Urinary bladder (tissue), 3 donors: ENCODE measurements at regions not wholly inside any gene's neighbourhood (a gene's known extent, or its start where the extent isn't known, plus 50 kb on each side); places are given as distances from the start of the nearest gene placed in this dataset.
"Not testable (repeated sequence)": the region's sequence is repeated elsewhere in the genome, so short reads cannot be mapped to it uniquely, and the experiment has no call there.

ENCODE experiments used
- DNase-seq: peaks from one replicate; pipeline ENCODE4 v3.0.0-alpha.2; 2015; ENCODE audit errors: extremely low spot score
- H3K27ac ChIP-seq: one replicate; pipeline ENCODE4 v1.5.1; 2013; ENCODE audit warnings: low read depth, mild to moderate bottlenecking, moderate library complexity
- H3K36me3 ChIP-seq: one replicate; pipeline ENCODE4 v1.6.1; 2013; ENCODE audit warnings: mild to moderate bottlenecking, moderate library complexity; ENCODE audit not compliant: insufficient read depth
- H3K4me1 ChIP-seq: one replicate; pipeline ENCODE4 v1.6.1; 2013; ENCODE audit warnings: mild to moderate bottlenecking, moderate library complexity; ENCODE audit not compliant: insufficient read depth
- H3K4me3 ChIP-seq: one replicate; pipeline ENCODE4 v1.5.1; 2013; ENCODE audit warnings: low read depth, low read length
- WGBS: extraction: QIAGEN DNeasy Blood & Tissue Kit; methylation state at CpG from one replicate; pipeline ENCODE4 v1.1.7; 2013; 5-methylcytosine and 5-hydroxymethylcytosine counted together
- donor health status: healthy with polysubstance abuse.
- donor health status: healthy.

DNA sequence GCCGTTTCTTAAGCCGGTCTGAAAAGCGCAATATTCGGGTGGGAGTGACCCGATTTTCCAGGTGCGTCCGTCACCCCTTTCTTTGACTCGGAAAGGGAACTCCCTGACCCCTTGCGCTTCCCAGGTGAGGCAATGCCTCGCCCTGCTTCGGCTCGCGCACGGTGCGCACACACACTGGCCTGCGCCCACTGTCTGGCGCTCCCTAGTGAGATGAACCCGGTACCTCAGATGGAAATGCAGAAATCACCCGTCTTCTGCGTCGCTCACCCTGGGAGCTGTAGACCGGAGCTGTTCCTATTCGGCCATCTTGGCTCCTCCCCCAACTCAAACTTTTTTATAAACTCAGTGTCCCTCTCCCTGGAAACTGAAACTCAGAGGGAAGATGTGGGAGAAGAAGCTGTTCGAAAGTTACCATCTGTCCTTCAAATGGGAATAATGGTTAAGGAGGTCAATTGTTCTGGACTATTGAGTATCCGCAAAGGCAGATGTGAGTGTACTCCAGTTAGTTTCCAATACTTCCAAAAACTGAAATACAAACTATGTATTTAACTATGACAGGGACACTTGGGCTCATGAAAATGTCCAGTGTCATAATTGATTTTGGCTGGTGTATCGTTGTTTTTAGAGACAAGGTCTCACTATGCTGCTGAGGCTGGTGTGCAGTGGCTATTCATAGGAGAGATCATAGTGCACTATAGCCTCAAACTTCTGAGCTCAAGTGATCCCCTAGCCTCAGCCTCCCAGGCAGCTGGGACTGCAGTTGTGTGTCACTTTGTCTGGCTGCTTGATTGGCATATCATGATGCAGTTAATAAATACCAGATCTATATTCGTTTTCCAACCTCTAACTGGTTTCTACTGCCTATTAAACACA lies 67.8 kb upstream of the OSBPL3 start:
- not testable (repeated sequence) for H3K4me1 ChIP-seq, H3K27ac ChIP-seq, H3K36me3 ChIP-seq, DNase-seq, H3K4me3 ChIP-seq
- WGBS: 91% methylated on average over 12 of the region's 27 CpGs

GRCh38 chr7:25037325-25037724 lies 57.3 kb upstream of the OSBPL3 start:
- WGBS: 72% methylated on average over 1 of the region's 1 CpG
- Histone ChIP-seq H3K27ac (no peak overlapping the region), H3K4me1 (no peaks in the 10 kb centered on the region), H3K36me3 (no peaks in the 10 kb centered on the region), H3K4me3 (no peak overlapping the region)
- no peak for DNase-seq

GRCh38 chr7:25035274-25035673 lies 55.3 kb upstream of the OSBPL3 start:
- Histone ChIP-seq H3K4me1 (no peaks in the 10 kb centered on the region), H3K4me3 (no peak overlapping the region), H3K36me3 (no peaks in the 10 kb centered on the region), H3K27ac (no peak overlapping the region)
- 94% methylated on average over 4 of the region's 4 CpGs for WGBS
- DNase-seq: no peak

GRCh38 chr7:25034136-25034535 lies 54.2 kb upstream of the OSBPL3 start:
- 94% methylated on average over 2 of the region's 2 CpGs for WGBS
- no peaks in the 10 kb centered on the region for H3K4me1 ChIP-seq

GRCh38 chr7:25032774-25033743 lies 53.1 kb upstream of the OSBPL3 start:
- Histone ChIP-seq H3K27ac (no peak overlapping the region), H3K36me3 (no peaks in the 10 kb centered on the region), H3K4me3 (no peak overlapping the region), H3K4me1 (no peaks in the 10 kb centered on the region)
- DNase-seq: no peak
- WGBS: 77% methylated on average over 11 of the region's 11 CpGs

More at GRCh38 chr7:25034136-25034535, 54.2 kb upstream of the OSBPL3 start:
- DNase-seq: no peak
- no peaks in the 10 kb centered on the region for H3K36me3 ChIP-seq
- no peak overlapping the region for H3K4me3 ChIP-seq
- no peak overlapping the region for H3K27ac ChIP-seq

DNA sequence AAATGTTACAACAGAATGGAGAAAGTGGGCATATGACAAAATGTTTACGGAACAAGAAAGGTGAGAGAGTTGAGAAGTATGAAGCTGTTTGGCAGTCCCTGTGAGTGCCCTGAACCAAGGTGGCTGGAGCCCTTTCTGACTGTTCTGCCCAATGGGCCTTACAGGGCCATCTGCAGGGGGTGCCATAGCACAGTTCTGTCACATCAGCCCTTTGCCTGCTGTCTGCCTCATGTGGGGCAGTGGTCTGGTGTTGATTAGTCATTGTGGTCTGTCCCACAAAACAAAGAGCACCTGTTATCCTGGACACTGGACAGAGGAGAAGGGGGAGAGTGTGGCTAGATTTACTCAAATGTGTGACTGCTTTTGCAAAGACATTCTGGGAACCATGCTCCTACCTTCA lies 51.5 kb upstream of the OSBPL3 start:
- no peak for DNase-seq
- Histone ChIP-seq H3K4me3 (no peak overlapping the region), H3K4me1 (no peaks in the 10 kb centered on the region), H3K36me3 (no peaks in the 10 kb centered on the region), H3K27ac (no peak overlapping the region)
- 96% methylated on average over 1 of the region's 1 CpG for WGBS

- Histone ChIP-seq H3K4me3 (no peak overlapping the region), H3K27ac (no peak overlapping the region), H3K36me3 (no peaks in the 10 kb centered on the region), H3K4me1 (no peaks in the 10 kb centered on the region)
- no peak for DNase-seq
- WGBS: 71% methylated on average over 6 of the region's 6 CpGs
These were observed 51.0 kb upstream of the OSBPL3 start for GRCh38 chr7:25031007-25031406.
